Activated CD4-positive, alpha-beta T cell treated with anti-CD3 and anti-CD28 coated beads for 36 hours (primary cell): ENCODE measurements at regions not wholly inside any gene's neighbourhood (a gene's known extent, or its start where the extent isn't known, plus 50 kb on each side); places are given as distances from the start of the nearest gene placed in this dataset.

ENCODE experiments used
- ATAC-seq: fragments of 200-7000 bp; cut with Tn5 transposase; one replicate; pipeline ENCODE4 v1.10.0; 2021; ENCODE audit warnings: mild to moderate bottlenecking, moderate library complexity
- CTCF ChIA-PET: fragments of 350-600 bp; sonication (Branson Sonifier 250); formaldehyde crosslinking; loops from one replicate; lab custom pipeline; 2021; ENCODE audit warnings: antibody characterized with exemption; lab: Charles Lee
- POLR2A ChIA-PET: fragments of 350-600 bp; sonication (Branson Sonifier 250); formaldehyde crosslinking; loops from one replicate; lab custom pipeline; 2021; ENCODE audit warnings: antibody characterized with exemption, inconsistent platforms; lab: Charles Lee
- DNase-seq: peaks from one replicate; pipeline ENCODE4 v3.0.0-alpha.2; 2020
- H3K27ac Mint-ChIP-seq: one replicate; pipeline ENCODE4 v1.8.0; 2021; ENCODE audit warnings: mixed read lengths
- H3K27me3 Mint-ChIP-seq: one replicate; pipeline ENCODE4 v1.8.0; 2021; ENCODE audit warnings: mixed read lengths
- H3K36me3 Mint-ChIP-seq: one replicate; pipeline ENCODE4 v1.8.0; 2021; ENCODE audit warnings: low read depth, mixed read lengths
- H3K4me1 Mint-ChIP-seq: one replicate; pipeline ENCODE4 v1.8.0; 2021; ENCODE audit warnings: mixed read lengths
- H3K4me3 Mint-ChIP-seq: one replicate; pipeline ENCODE4 v1.8.0; 2021; ENCODE audit warnings: mild to moderate bottlenecking, moderate library complexity, mixed read lengths
- H3K9me3 Mint-ChIP-seq: one replicate; pipeline ENCODE4 v1.8.0; 2021; ENCODE audit warnings: low read depth, mixed read lengths
- intact Hi-C, 2 experiments: fragments of 100-400 bp; cut with DNase I in 1 of 2; cut with micrococcal nuclease in 1 of 2; formaldehyde crosslinking; loops; one replicate each; pipeline versions ENCODE4 v1.14.2 to v1.15.1; 2022 to 2024; cut with DNase I, micrococcal nuclease

GRCh38 chr4:185914583-185915199 is 102.7 kb upstream of the SORBS2 start:
- CTCF ChIA-PET = no interaction called here

DNA sequence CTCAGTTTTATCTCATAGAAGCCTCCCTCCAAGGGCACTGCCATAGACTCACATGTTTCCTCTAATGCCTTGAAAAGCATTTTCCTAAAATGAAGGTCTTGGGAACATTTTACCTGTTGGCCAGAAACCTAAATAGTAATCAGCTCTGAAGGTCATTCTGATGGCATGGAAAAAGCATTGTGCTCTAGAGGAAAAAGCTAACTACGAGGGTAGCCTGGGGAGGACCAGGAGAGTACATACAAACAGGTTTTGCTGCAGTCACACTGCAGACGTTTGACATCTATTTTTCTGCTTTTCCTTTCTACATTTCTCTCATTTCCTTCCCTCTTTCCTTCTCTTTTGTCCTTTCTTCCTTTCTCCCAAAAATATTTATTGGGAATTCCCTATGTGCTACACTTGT is 103.3 kb upstream of the SORBS2 start:
- H3K27me3 Mint-ChIP-seq = peaks cover 4% of the 10 kb centered on the region
- ChIA-PET CTCF (no interaction called here), POLR2A (no interaction called here)
- H3K27ac Mint-ChIP-seq = no peak overlapping the region
- intact Hi-C loops = no loop called here
- no peaks in the 10 kb centered on the region for H3K4me1 Mint-ChIP-seq
- no peak for DNase-seq
- ATAC-seq = no peak
- no peaks in the 10 kb centered on the region for H3K36me3 Mint-ChIP-seq
- H3K9me3 Mint-ChIP-seq = no peaks in the 10 kb centered on the region
- H3K4me3 Mint-ChIP-seq = no peak overlapping the region

More at GRCh38 chr4:185914583-185915199, 102.7 kb upstream of the SORBS2 start:
- Mint-ChIP-seq H3K27ac (no peak overlapping the region), H3K4me3 (no peak overlapping the region), H3K36me3 (no peaks in the 10 kb centered on the region), H3K27me3 (peaks cover 4% of the 10 kb centered on the region), H3K9me3 (no peaks in the 10 kb centered on the region), H3K4me1 (no peaks in the 10 kb centered on the region)
- intact Hi-C loops = no loop called here
- POLR2A ChIA-PET = no interaction called here
- ATAC-seq = no peak
- DNase-seq = no peak

- POLR2A ChIA-PET = no interaction called here
These were observed 103.8 kb upstream of the SORBS2 start for GRCh38 chr4:185915817-185916216.

DNA sequence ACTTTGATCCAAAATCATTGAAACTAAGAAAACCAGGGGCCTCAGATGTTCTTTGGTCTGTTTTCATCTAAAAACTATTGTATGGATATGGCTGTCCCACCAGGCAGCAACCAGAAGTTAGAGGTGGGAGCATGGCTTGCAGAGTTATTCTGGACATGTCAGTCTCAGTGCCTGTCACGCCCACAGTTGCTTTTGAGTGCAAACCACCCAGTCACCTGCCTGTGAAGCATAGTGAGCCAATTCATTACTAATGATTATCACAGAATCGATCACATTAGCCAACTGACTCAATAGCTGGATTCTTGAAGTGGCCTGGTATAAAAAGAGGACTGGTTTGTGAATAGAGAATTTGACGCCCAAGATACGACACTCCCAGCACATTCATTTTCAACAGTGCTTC is 104.2 kb upstream of the SORBS2 start:
- CTCF ChIA-PET = no interaction called here
- ATAC-seq = no peak

More at GRCh38 chr4:185915817-185916216, 103.8 kb upstream of the SORBS2 start:
- CTCF ChIA-PET = no interaction called here
- DNase-seq (no peak), ATAC-seq (no peak)
- Mint-ChIP-seq H3K9me3 (no peaks in the 10 kb centered on the region), H3K4me1 (no peaks in the 10 kb centered on the region), H3K27me3 (peaks cover 4% of the 10 kb centered on the region), H3K4me3 (no peak overlapping the region), H3K27ac (no peak overlapping the region), H3K36me3 (no peaks in the 10 kb centered on the region)
- intact Hi-C loops = no loop called here

GRCh38 chr4:185916683-185917082 is 104.7 kb upstream of the SORBS2 start:
- intact Hi-C loops = no loop called here
- Mint-ChIP-seq H3K4me3 (no peak overlapping the region), H3K9me3 (no peaks in the 10 kb centered on the region), H3K36me3 (no peaks in the 10 kb centered on the region), H3K27me3 (peaks cover 5% of the 10 kb centered on the region), H3K27ac (no peak overlapping the region), H3K4me1 (no peaks in the 10 kb centered on the region)
- POLR2A ChIA-PET = no interaction called here
- ATAC-seq (no peak), DNase-seq (no peak)
- CTCF ChIA-PET = no interaction called here

More for the DNA sequence above, 104.2 kb upstream of the SORBS2 start:
- H3K9me3 Mint-ChIP-seq = no peaks in the 10 kb centered on the region
- peaks cover 4% of the 10 kb centered on the region for H3K27me3 Mint-ChIP-seq
- no peaks in the 10 kb centered on the region for H3K4me1 Mint-ChIP-seq
- H3K4me3 Mint-ChIP-seq = no peak overlapping the region
- POLR2A ChIA-PET = no interaction called here
- no peak for DNase-seq
- intact Hi-C loops = no loop called here
- no peak overlapping the region for H3K27ac Mint-ChIP-seq
- H3K36me3 Mint-ChIP-seq = no peaks in the 10 kb centered on the region

DNA sequence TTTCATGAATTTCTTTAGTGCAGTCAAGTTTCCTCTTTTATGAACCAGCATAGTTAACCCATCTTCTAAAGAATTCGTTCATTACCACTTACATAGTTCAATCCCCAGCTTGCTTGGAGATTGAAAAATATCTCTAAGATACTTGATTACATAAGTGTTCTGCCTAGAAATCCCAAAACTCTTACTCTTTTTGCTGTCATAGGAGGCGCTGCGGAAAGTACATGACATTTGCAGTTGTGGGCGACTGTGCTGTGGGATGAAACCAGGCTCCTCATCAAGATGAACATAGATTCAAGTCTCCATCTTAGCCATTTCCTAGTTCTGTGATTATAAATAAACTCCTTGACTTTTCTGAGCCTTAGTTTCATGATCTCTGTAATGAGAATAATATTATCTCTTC is 107.1 kb upstream of the SORBS2 start:
- no peaks in the 10 kb centered on the region for H3K4me1 Mint-ChIP-seq
- no peak for ATAC-seq
- intact Hi-C loops = no loop called here
- no peak overlapping the region for H3K27ac Mint-ChIP-seq
- ChIA-PET POLR2A (no interaction called here), CTCF (no interaction called here)
- no peaks in the 10 kb centered on the region for H3K36me3 Mint-ChIP-seq
- no peak for DNase-seq
- peaks cover 6% of the 10 kb centered on the region for H3K27me3 Mint-ChIP-seq
- H3K4me3 Mint-ChIP-seq = no peak overlapping the region
- H3K9me3 Mint-ChIP-seq = no peaks in the 10 kb centered on the region

- no peak overlapping the region for H3K27ac Mint-ChIP-seq
- ChIA-PET CTCF (no interaction called here), POLR2A (no interaction called here)
- no peaks in the 10 kb centered on the region for H3K9me3 Mint-ChIP-seq
- no peak overlapping the region for H3K4me3 Mint-ChIP-seq
- H3K36me3 Mint-ChIP-seq = no peaks in the 10 kb centered on the region
- peaks cover 6% of the 10 kb centered on the region for H3K27me3 Mint-ChIP-seq
- intact Hi-C loops = no loop called here
- ATAC-seq = no peak
- no peaks in the 10 kb centered on the region for H3K4me1 Mint-ChIP-seq
- DNase-seq = no peak
These were observed 108.2 kb upstream of the SORBS2 start for GRCh38 chr4:185920171-185920570.

GRCh38 chr4:185920691-185921260 is 108.8 kb upstream of the SORBS2 start:
- Mint-ChIP-seq H3K27me3 (peaks cover 6% of the 10 kb centered on the region), H3K4me1 (no peaks in the 10 kb centered on the region), H3K27ac (no peak overlapping the region), H3K9me3 (no peaks in the 10 kb centered on the region), H3K4me3 (no peak overlapping the region), H3K36me3 (no peaks in the 10 kb centered on the region)
- CTCF ChIA-PET = no interaction called here
- POLR2A ChIA-PET = no interaction called here
- DNase-seq (no peak), ATAC-seq (no peak)
- intact Hi-C loops = no loop called here

- ATAC-seq = no peak
- Mint-ChIP-seq H3K27ac (no peak overlapping the region), H3K4me3 (no peak overlapping the region), H3K9me3 (no peaks in the 10 kb centered on the region), H3K27me3 (peaks cover 4% of the 10 kb centered on the region), H3K36me3 (no peaks in the 10 kb centered on the region), H3K4me1 (no peaks in the 10 kb centered on the region)
- intact Hi-C loops = no loop called here
- no peak for DNase-seq
- POLR2A ChIA-PET = no interaction called here
- CTCF ChIA-PET = no interaction called here
These were observed 109.9 kb upstream of the SORBS2 start for GRCh38 chr4:185921583-185922555.

DNA sequence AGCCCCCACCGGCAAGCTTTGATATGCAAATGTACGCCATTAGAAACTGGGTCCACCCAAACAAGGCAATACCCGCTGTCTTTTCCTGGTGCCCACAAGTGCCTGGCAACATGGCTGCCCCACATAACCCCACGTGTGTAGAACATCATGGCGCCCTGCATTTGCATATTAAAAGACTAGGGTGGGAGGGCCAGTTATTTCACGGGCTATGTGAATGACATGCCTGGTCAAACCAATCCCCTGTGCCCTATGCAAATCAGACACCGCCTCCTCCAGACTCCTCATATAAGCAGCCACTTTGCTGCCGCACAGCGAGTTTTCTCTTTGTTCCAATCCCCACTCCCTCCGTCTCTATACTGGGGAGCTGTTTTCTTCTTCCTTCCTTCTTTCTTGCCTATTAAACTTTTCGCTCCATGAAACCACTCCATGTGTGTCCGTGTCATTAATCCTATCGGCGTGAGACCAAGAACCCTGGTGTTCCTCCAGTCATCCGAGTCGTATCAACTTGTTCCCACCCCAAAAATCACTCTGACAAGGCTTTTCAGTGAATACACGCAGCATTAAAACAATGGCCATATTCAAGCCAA is 112.6 kb upstream of the SORBS2 start:
- ChIA-PET POLR2A (no interaction called here), CTCF (no interaction called here)
- H3K4me1 Mint-ChIP-seq = no peaks in the 10 kb centered on the region
- peaks cover 2% of the 10 kb centered on the region for H3K27me3 Mint-ChIP-seq
- no peak for ATAC-seq
- no peak for DNase-seq
- no peaks in the 10 kb centered on the region for H3K36me3 Mint-ChIP-seq
- intact Hi-C loops = no loop called here
- H3K27ac Mint-ChIP-seq = no peak overlapping the region
- H3K9me3 Mint-ChIP-seq = no peaks in the 10 kb centered on the region
- no peak overlapping the region for H3K4me3 Mint-ChIP-seq

DNA sequence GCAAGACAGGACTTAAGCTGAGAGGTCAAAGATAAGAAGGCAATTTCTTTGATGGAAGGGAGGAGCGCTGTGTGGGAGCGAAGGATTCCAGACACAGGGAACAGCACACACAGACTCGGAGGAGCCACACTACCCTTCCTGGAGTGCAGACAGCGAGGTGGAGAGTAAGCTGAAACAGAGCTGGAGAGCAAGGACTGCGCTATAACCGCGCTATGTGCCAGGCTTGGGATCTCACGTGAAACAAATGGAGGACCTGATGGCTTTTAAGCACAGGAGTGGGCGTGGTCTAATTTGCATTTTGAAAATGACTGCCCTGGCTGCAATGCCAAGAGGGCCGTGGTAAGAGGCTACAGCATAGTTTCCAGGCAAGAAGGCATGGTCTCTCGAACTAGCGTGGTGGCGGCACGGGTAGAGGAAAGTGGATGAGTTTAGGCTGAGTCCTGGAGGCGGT is 113.9 kb upstream of the SORBS2 start:
- Mint-ChIP-seq H3K9me3 (no peaks in the 10 kb centered on the region), H3K36me3 (no peaks in the 10 kb centered on the region), H3K27me3 (peaks cover 4% of the 10 kb centered on the region), H3K27ac (no peak overlapping the region), H3K4me3 (no peak overlapping the region), H3K4me1 (no peaks in the 10 kb centered on the region)
- intact Hi-C loops = no loop called here
- CTCF ChIA-PET = no interaction called here
- ATAC-seq (no peak), DNase-seq (no peak)
- POLR2A ChIA-PET = no interaction called here
